SK-N-SH (cell line): ENCODE measurements at regions not wholly inside any gene's neighbourhood (a gene's known extent, or its start where the extent isn't known, plus 50 kb on each side); places are given as distances from the start of the nearest gene placed in this dataset.
"Not testable (repeated sequence)": the region's sequence is repeated elsewhere in the genome, so short reads cannot be mapped to it uniquely, and the experiment has no call there.

Source experiments
- CTCF ChIA-PET: fragments of 300-600, 350-600 bp; formaldehyde crosslinking; extraction: SDS; loops from one replicate; lab custom pipeline; 2021; lab: Yijun Ruan, JAX
- POLR2A ChIA-PET: fragments of 350-600 bp; sonication (Branson Sonifier 250); formaldehyde crosslinking; extraction: SDS; loops from one replicate; lab custom pipeline; 2020; ENCODE audit warnings: antibody characterized with exemption, inconsistent platforms; lab: Yijun Ruan, JAX
- DNase-seq: peaks from one replicate; pipeline ENCODE4 v3.0.0; 2012
- H2AFZ ChIP-seq: fragments of 200-600 bp; sonication (generic); 2 replicates; pipeline ENCODE4 v1.8.1; 2016; ENCODE audit warnings: antibody characterized with exemption, mild to moderate bottlenecking, low read depth
- H3F3A ChIP-seq: fragments of 200-600 bp; sonication (generic); replicated peaks from 2 replicates; pipeline ENCODE3; 2016; ENCODE audit warnings: antibody characterized with exemption, mild to moderate bottlenecking; ENCODE audit not compliant: insufficient read depth
- H3K27ac ChIP-seq, 2 experiments: fragments of 200-500 bp in 1 of 2; fragments of 200-600 bp in 1 of 2; sonication (Bioruptor generic) in 1 of 2; sonication (generic), shearing (Covaris generic) in 1 of 2; 2 replicates each; pipeline versions ENCODE4 v1.5.1 to v1.6.1; 2014 to 2016; ENCODE audit warnings: low read depth in 2 of 2, inconsistent platforms in 1 of 2, low read length in 1 of 2, mild to moderate bottlenecking in 1 of 2, mixed read lengths in 1 of 2
- H3K27me3 ChIP-seq: fragments of 200-600 bp; sonication (generic), shearing (Covaris generic); 2 replicates; pipeline ENCODE4 v1.6.1; 2016; ENCODE audit warnings: mixed run types; ENCODE audit not compliant: insufficient read depth
- H3K36me3 ChIP-seq, 2 experiments: fragments of 200-500 bp in 1 of 2; fragments of 200-600 bp in 1 of 2; sonication (Bioruptor generic) in 1 of 2; sonication (generic) in 1 of 2; replicated peaks in 1 of 2; 2 replicates each; pipeline versions ENCODE3 to v1.5.1; 2014 to 2016; ENCODE audit warnings: low read length in 1 of 2, mild to moderate bottlenecking in 1 of 2; ENCODE audit not compliant: insufficient read depth in 2 of 2, control insufficient read depth in 1 of 2
- H3K4me1 ChIP-seq, 2 experiments: fragments of 200-500 bp in 1 of 2; fragments of 200-600 bp in 1 of 2; sonication (Bioruptor generic) in 1 of 2; sonication (generic), shearing (Covaris generic) in 1 of 2; 2 replicates each; pipeline versions ENCODE4 v1.5.1 to v1.6.1; 2014 to 2016; ENCODE audit warnings: low read depth in 1 of 2, low read length in 1 of 2, mixed run types in 1 of 2; ENCODE audit not compliant: insufficient read depth in 2 of 2, control insufficient read depth in 1 of 2
- H3K4me2 ChIP-seq: fragments of 200-600 bp; sonication (generic), shearing (Covaris generic); 2 replicates; pipeline ENCODE4 v1.6.1; 2017; ENCODE audit warnings: mixed run types
- H3K4me3 ChIP-seq, 2 experiments: fragments of 200-500 bp in 1 of 2; fragments of 200-600 bp in 1 of 2; sonication (Bioruptor generic) in 1 of 2; sonication (generic), shearing (Covaris generic) in 1 of 2; 2 replicates each; pipeline versions ENCODE4 v1.5.1 to v1.8.1; 2014 to 2016; ENCODE audit warnings: low read depth in 2 of 2, inconsistent platforms in 1 of 2, low read length in 1 of 2, mild to moderate bottlenecking in 1 of 2, mixed read lengths in 1 of 2, moderate library complexity in 1 of 2
- H3K79me2 ChIP-seq: fragments of 200-600 bp; sonication (generic); 2 replicates; pipeline ENCODE4 v1.8.1; 2017; ENCODE audit warnings: mild to moderate bottlenecking; ENCODE audit not compliant: insufficient read depth
- H3K9ac ChIP-seq: fragments of 200-600 bp; sonication (generic); 2 replicates; pipeline ENCODE4 v1.6.1; 2017; ENCODE audit warnings: mixed run types
- H3K9me2 ChIP-seq: fragments of 200-600 bp; sonication (generic); 2 replicates; pipeline ENCODE4 v1.6.1; 2017; ENCODE audit warnings: mixed run types
- H3K9me3 ChIP-seq: fragments of 200-600 bp; sonication (generic); 2 replicates; pipeline ENCODE4 v1.6.1; 2017; ENCODE audit warnings: mixed run types, mild to moderate bottlenecking, moderate library complexity
- H4K20me1 ChIP-seq: fragments of 200-600 bp; sonication (generic); 2 replicates; pipeline ENCODE4 v1.6.1; 2017; ENCODE audit warnings: mild to moderate bottlenecking, mixed run types; ENCODE audit not compliant: insufficient read depth
- WGBS: methylation state at CpG from one replicate; pipeline ENCODE4 v1.1.6; 2017; ENCODE audit warnings: low lambda C conversion rate; 5-methylcytosine and 5-hydroxymethylcytosine counted together

- WGBS, result no CpG with 5 or more reads among the region's 7 CpGs
- CTCF ChIA-PET, H3K79me2 ChIP-seq, H2AFZ ChIP-seq, H3F3A ChIP-seq, H3K27ac ChIP-seq, H3K9me2 ChIP-seq, H3K36me3 ChIP-seq, H3K27me3 ChIP-seq, POLR2A ChIA-PET, H3K9ac ChIP-seq, H3K4me1 ChIP-seq, H3K4me2 ChIP-seq, H4K20me1 ChIP-seq, H3K4me3 ChIP-seq, DNase-seq, H3K9me3 ChIP-seq: not testable (repeated sequence)
Observed at GRCh38 chr21:5076854-5077253, 5444.5 kb upstream of the TPTE start.

- H3K27me3 ChIP-seq, POLR2A ChIA-PET, H3K4me3 ChIP-seq, H2AFZ ChIP-seq, H3K36me3 ChIP-seq, H3K4me2 ChIP-seq, H3K9me2 ChIP-seq, H3K79me2 ChIP-seq, DNase-seq, H3K9me3 ChIP-seq, CTCF ChIA-PET, H3K27ac ChIP-seq, H4K20me1 ChIP-seq, H3K9ac ChIP-seq, H3F3A ChIP-seq, H3K4me1 ChIP-seq: not testable (repeated sequence)
- no CpG with 5 or more reads among the region's 8 CpGs for WGBS
Observed at GRCh38 chr21:5079361-5079760, 5442.0 kb upstream of the TPTE start.

- CTCF ChIA-PET, H3K4me1 ChIP-seq, H4K20me1 ChIP-seq, H3K9me3 ChIP-seq, H2AFZ ChIP-seq, POLR2A ChIA-PET, DNase-seq, H3F3A ChIP-seq, H3K36me3 ChIP-seq, H3K9ac ChIP-seq, H3K79me2 ChIP-seq, H3K27me3 ChIP-seq, H3K27ac ChIP-seq, H3K4me3 ChIP-seq, H3K9me2 ChIP-seq, H3K4me2 ChIP-seq: not testable (repeated sequence)
- no CpG with 5 or more reads among the region's 5 CpGs for WGBS
Observed at GRCh38 chr21:5080015-5080414, 5441.4 kb upstream of the TPTE start.

- CTCF ChIA-PET, DNase-seq: not testable (repeated sequence)
Observed at GRCh38 chr21:5084246-5084645, 5437.1 kb upstream of the TPTE start.

GRCh38 chr21:5085456-5085855 lies 5435.9 kb upstream of the TPTE start:
- H3K79me2 ChIP-seq, H3K36me3 ChIP-seq, H2AFZ ChIP-seq, H3K4me3 ChIP-seq, H3K4me2 ChIP-seq, H3K9me2 ChIP-seq, CTCF ChIA-PET, DNase-seq, H3F3A ChIP-seq, H4K20me1 ChIP-seq, H3K27ac ChIP-seq, H3K4me1 ChIP-seq, POLR2A ChIA-PET, H3K9me3 ChIP-seq, H3K27me3 ChIP-seq, H3K9ac ChIP-seq: not testable (repeated sequence)
- WGBS, result no CpG with 5 or more reads among the region's 13 CpGs

More at GRCh38 chr21:5084246-5084645, 5437.1 kb upstream of the TPTE start:
- WGBS, result 85% methylated on average over 4 of the region's 8 CpGs
- H3K4me2 ChIP-seq, H3K9ac ChIP-seq, H3K9me2 ChIP-seq, H3K9me3 ChIP-seq, H2AFZ ChIP-seq, H3K27ac ChIP-seq, H3K27me3 ChIP-seq, H4K20me1 ChIP-seq, H3F3A ChIP-seq, H3K79me2 ChIP-seq, H3K4me3 ChIP-seq, POLR2A ChIA-PET, H3K36me3 ChIP-seq, H3K4me1 ChIP-seq: not testable (repeated sequence)

GRCh38 chr21:5086416-5086815 lies 5435.0 kb upstream of the TPTE start:
- H3K79me2 ChIP-seq, H3K36me3 ChIP-seq, CTCF ChIA-PET, H2AFZ ChIP-seq, H3F3A ChIP-seq, H3K27me3 ChIP-seq, H3K9me3 ChIP-seq, H3K27ac ChIP-seq, DNase-seq, H3K4me2 ChIP-seq, H3K9me2 ChIP-seq, H3K4me3 ChIP-seq, H3K4me1 ChIP-seq, H4K20me1 ChIP-seq, H3K9ac ChIP-seq, POLR2A ChIA-PET: not testable (repeated sequence)
- no CpG with 5 or more reads among the region's 17 CpGs for WGBS

GRCh38 chr21:5088820-5089219 lies 5432.6 kb upstream of the TPTE start:
- CTCF ChIA-PET, H3K4me2 ChIP-seq, H3K79me2 ChIP-seq, H3K4me1 ChIP-seq, H3K9me2 ChIP-seq, H4K20me1 ChIP-seq, H2AFZ ChIP-seq, H3K9me3 ChIP-seq, H3K27me3 ChIP-seq, H3K36me3 ChIP-seq, POLR2A ChIA-PET, H3K9ac ChIP-seq, H3K27ac ChIP-seq, H3F3A ChIP-seq, H3K4me3 ChIP-seq, DNase-seq: not testable (repeated sequence)
- no CpG with 5 or more reads among the region's 20 CpGs for WGBS
